ENCODE measurements at regions not wholly inside any gene's neighbourhood (a gene's known extent, or its start where the extent isn't known, plus 50 kb on each side); places are given as distances from the start of the nearest gene placed in this dataset.

- Mint-ChIP-seq H3K27ac (no peak overlapping the region), H3K27me3 (ENCODE audit: low read depth) (no peaks in the 10 kb centered on the region), H3K9me3 (no peaks in the 10 kb centered on the region), H3K4me1 (peaks cover 1 to 3% of the 10 kb centered on the region in 2 experiments), H3K4me3 (no peak overlapping the region), H3K36me3 (ENCODE audit: insufficient read depth in 1 of 3, low read depth in 3 of 3) (no peaks in the 10 kb centered on the region)
- no peak overlapping the region for H3K4ac ChIP-seq (ENCODE audit: low read depth, low read length)
- H3K4me1 ChIP-seq (ENCODE audit: insufficient read depth, low read length), result no peaks in the 10 kb centered on the region
- no peaks in the 10 kb centered on the region for H3K79me2 ChIP-seq (ENCODE audit: insufficient read depth, low read length)
- H3K4me2 ChIP-seq (ENCODE audit: insufficient read depth, insufficient read length, low read length), result no peak overlapping the region
- no peaks in the 10 kb centered on the region for H3K27me3 ChIP-seq (ENCODE audit: insufficient read depth, low read length)
- no peak overlapping the region for H2AFZ ChIP-seq (ENCODE audit: low read length)
- no peak overlapping the region for H2BK5ac ChIP-seq (ENCODE audit: insufficient read length, low read length)
- no peak overlapping the region for H4K5ac ChIP-seq (ENCODE audit: insufficient read length, low read depth, low read length)
- no peak overlapping the region for H2BK15ac ChIP-seq (ENCODE audit: low read depth, low read length)
- no peak overlapping the region for H2AK5ac ChIP-seq (ENCODE audit: insufficient read length, low read length)
- no peak overlapping the region for H3K14ac ChIP-seq (ENCODE audit: insufficient read depth, low read length)
- H3K23me2 ChIP-seq (ENCODE audit: insufficient read length, low read depth, low read length, poor library complexity, severe bottlenecking), result no peaks in the 10 kb centered on the region
- H3K23ac ChIP-seq (ENCODE audit: insufficient read length, low read depth, low read length), result no peak overlapping the region
- H3K18ac ChIP-seq (ENCODE audit: insufficient read length, low read depth, low read length), result no peak overlapping the region
- no peak overlapping the region for H2BK20ac ChIP-seq (ENCODE audit: low read depth, low read length, poor library complexity, severe bottlenecking)
- no peaks in the 10 kb centered on the region for H4K20me1 ChIP-seq (ENCODE audit: control insufficient read depth, insufficient read depth, insufficient read length)
- H3K9me3 ChIP-seq (ENCODE audit: control insufficient read depth, low read depth, low read length), result no peaks in the 10 kb centered on the region
- H3K27ac ChIP-seq (ENCODE audit: insufficient read length, low read depth, low read length), result no peak overlapping the region
- no peak overlapping the region for H3K9ac ChIP-seq (ENCODE audit: extremely low read depth, insufficient read length, low read length)
- H2BK12ac ChIP-seq (ENCODE audit: insufficient read length, low read depth, low read length), result no peak overlapping the region
- no peak for TF ChIP-seq CTCF (conservative IDR thresholded peaks at IDR 0.05)
- no peak overlapping the region for H3T11ph ChIP-seq (ENCODE audit: low read length)
- DNase-seq, result no peak
- no peak overlapping the region for H4K8ac ChIP-seq (replicated peaks; ENCODE audit: insufficient read length, low read depth, low read length)
- no peaks in the 10 kb centered on the region for H3K79me1 ChIP-seq (ENCODE audit: insufficient read depth, low read depth, low read length, poor library complexity, severe bottlenecking)
- no peak overlapping the region for H2BK120ac ChIP-seq (ENCODE audit: low read depth, low read length, poor library complexity, severe bottlenecking)
- no peak overlapping the region for H4K91ac ChIP-seq (ENCODE audit: insufficient read length, low read depth, low read length)
- H3K56ac ChIP-seq (ENCODE audit: insufficient read length, low read depth, low read length), result no peak overlapping the region
- WGBS (ENCODE audit: extremely low coverage, insufficient read length, low lambda C conversion rate), result no CpG with 5 or more reads among the region's 2 CpGs
These were observed 601.0 kb downstream of the TLE1 start for GRCh38 chr9:81088341-81088740.

Measured in H9 (cell line).